ENCODE measurements at regions not wholly inside any gene's neighbourhood (a gene's known extent, or its start where the extent isn't known, plus 50 kb on each side); places are given as distances from the start of the nearest gene placed in this dataset.
"Not testable (repeated sequence)": the region's sequence is repeated elsewhere in the genome, so short reads cannot be mapped to it uniquely, and the experiment has no call there.

DNA sequence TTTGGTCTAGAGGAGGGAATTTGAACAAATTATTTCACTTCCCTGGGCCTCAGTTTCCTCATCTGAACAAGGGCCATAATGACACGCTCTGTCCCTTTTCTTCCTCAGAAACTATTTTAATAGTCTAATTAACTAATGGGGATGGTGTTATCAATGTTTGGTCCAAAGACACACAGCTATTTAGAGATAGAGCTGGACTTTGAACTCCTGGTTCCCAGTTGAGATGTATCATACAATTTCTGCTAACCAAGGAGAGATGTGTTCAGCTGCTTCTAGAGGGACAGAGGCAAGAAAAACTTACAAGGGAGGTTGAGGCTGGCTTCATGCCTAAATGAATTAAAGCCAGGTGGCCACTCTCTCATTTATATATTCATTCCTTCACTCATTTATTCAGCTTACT lies 90.6 kb upstream of the CLINT1 start:
- DNase-seq (ENCODE audit: low read depth, low spot score) = no peak

DNA sequence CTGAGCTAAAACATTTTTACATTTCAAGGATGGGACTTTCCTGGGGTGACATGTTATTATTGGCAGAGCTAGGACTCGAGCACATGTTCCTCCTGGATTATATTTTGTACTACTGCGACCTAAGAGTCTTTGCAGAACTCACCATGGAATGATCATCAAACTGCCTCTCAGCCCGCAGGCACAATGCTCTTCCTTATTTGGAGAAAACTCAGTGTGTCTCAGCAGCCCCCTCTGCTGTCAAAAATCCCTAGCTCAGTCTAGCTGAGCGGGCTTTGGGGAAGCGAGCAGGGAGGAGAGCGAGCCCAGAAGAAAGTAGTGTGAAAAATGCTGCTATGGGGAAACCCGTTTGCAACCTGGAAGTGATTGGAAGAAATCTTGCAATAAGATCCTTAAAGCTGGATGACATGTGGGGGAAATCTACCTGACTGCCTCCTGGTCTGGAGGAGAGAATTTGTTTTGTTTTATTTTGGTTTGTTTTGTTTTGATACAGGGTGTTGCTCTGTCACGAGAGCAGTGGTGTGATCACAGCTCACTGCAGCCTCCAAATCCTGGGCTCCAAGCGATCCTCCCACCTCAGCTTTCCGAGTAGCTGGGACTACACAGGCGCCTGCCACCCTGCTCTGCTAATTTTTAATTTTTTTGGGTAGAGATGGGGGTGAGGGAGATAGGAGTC lies 89.9 kb upstream of the CLINT1 start:
- DNase-seq (ENCODE audit: low read depth, low spot score) = peak; percentile 99

DNA sequence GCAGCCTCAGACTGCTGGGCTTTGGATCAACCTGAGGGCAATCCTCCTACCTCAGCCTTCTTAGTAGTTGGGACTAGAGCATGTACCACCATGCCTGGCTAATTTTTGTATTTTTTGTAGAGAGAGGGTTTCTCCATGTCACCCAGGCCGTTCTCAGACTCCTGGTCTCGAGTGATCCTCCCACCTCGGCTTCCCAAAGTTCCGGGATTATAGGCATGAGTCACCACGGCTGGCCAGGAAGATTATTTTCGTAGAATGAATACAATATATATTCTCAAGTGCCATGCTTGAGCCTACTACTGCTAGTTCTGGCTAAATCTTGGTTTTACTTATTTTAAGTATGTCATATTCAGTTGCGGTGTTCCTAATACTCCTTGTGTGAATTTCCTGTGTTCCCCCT lies 88.2 kb upstream of the CLINT1 start:
- no peak for DNase-seq (ENCODE audit: low read depth, low spot score)

DNA sequence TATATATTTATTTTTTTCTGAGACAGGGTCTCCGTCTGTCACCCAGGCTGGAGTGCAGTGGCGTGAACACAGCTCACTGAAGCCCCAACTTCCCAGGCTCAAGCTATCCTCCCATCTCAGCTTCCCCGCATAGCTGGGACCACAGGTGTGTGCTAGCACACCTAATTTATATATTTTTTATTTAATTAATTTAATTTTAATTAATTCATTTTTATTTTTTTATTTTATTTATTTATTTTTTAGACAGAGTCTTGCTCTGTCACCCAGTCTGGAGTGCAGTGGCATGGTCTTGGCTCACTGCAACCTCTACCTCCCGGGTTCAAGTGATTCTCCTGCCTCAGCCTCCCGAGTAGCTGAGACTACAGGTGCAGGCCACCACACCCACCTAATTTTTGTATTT lies 86.9 kb upstream of the CLINT1 start:
- DNase-seq (ENCODE audit: low read depth, low spot score) = not testable (repeated sequence)

DNA sequence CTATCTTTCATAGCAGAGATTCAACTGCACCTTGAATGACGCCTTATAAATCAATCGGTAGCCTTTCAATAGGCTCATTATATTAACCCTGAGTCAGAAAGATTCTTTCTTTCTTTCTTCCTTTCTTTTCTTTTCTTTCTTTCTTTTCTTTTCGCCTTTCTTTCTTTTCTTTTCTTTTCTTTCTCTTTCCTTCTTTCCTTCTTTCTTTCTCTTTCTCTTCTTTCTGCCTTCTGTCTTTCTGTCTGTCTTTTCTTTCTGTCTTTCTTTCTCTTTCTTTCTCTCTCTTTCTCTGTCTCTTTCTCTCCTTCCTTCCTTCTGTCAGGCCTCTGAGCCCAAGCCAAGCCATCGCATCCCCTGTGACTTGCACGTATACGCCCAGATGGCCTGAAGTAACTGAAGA lies 86.0 kb upstream of the CLINT1 start:
- DNase-seq (ENCODE audit: low read depth, low spot score) = no peak

DNA sequence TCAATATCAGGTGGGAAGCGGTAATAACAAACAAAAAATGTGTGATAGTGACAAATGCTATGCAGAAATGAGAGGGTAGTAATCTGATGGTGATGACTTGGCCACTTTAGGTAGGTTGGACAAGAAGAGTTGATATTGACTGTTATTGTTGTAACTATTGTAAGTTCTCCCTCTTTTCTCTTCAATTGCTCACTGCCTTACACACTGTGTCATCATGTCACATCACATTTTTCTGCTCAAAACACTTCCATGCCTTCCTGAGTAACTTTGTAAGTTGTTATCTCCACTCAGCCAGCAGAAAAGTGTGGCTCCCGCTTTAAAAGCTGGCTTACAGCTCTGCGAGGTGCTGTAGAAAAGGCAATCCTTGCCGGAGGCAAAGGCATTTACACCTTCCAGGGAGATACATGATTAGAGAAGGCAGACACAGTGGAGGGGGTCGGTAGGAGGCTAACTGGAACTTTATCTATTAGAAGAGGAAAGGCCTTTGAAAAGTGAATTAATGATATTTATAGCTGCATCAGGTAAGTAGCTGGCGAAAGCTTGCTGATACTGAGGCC lies 85.2 kb upstream of the CLINT1 start:
- peak; percentile 67 for DNase-seq (ENCODE audit: low read depth, low spot score)

DNA sequence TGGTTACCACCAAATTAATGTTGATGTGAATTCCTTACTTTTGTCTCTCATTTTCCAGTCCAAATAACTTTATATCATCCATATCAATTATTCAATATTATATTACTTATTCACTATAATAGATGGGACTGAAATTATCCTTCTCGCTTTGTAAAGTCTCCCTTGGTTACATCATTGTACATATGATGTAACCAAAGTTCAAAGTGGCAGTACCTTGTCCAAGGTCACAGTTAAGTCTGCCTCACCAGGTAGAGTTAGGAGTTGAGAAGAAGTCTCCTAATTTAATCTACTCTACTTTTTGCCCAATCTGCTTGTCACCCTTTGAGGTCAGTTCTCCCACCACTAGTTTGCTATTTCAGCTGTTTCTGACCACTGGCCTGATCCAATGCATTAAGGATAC lies 83.7 kb upstream of the CLINT1 start:
- no peak for DNase-seq (ENCODE audit: low read depth, low spot score)

DNA sequence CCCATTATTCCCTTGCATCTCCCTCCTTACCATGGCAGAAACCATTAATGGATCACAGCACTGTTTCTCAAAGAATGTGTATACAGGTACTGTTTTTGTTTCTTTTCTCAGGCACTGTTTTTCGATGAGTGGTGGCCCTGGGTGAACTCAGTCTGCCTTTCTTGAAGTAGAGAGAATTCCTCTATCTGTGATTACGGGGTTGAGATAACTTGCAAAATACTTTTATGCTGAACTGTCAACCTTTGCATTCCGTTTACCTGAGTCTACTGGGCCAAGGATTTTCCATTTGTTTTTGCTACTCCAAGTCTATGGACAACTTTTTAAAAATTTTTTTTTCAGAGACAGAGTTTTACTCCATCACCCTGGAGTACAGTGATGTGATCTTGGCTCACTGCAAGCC lies 82.7 kb upstream of the CLINT1 start:
- no peak for DNase-seq (ENCODE audit: low read depth, low spot score)

DNA sequence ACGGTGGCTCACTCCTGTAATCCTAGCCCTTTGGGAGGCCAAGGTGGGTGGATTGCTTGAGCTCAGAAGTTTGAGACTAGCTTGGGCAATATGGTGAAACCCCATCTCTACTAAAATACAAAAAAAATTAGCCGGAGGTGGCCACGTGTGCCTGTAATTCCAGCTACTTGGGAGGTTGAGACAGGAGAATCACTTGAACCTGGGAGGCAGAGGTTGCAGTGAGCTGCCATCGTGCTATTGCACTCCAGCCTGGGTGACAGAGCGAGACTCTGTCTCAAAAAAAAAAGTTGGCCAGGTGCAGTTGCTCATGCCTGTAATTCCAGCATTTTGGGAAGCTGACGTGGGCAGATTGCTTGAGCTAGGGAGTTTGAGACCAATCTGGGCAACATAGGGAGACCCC lies 79.2 kb upstream of the CLINT1 start:
- DNase-seq (ENCODE audit: low read depth, low spot score) = not testable (repeated sequence)

DNA sequence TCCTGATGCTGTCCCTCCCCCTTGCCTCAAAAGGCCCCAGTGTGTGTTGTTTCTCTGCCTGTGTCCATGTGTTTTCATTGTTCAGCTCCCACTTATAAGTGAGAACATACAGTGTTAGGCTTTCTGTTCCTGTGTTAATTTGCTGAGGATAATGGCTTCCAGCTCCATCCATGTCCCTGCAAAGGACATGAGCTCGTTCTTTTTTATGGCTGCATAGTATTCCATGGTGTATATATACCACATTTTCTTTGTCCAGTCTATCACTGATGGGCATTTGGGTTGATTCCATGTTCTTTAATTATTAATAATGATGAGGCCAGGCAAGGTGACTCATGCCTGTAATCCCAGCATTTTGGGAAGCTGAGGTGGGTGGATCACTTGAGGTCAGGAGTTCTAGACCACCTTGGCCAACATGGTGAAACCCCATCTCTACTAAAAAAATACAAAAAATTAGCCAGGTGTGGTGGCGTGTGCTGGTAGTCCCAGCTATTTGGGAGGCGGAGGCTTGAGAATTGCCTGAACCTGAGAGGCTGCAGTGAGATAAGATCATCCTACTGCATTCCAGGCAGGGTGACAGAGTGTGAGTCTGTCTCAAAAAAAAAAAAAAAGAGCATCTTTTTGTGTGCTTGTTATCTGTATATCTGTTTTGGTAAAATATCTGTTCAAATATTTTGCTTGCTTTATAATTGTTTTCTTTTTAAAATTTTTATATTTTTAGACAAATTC lies 78.0 kb upstream of the CLINT1 start:
- not testable (repeated sequence) for DNase-seq (ENCODE audit: low read depth, low spot score)

DNA sequence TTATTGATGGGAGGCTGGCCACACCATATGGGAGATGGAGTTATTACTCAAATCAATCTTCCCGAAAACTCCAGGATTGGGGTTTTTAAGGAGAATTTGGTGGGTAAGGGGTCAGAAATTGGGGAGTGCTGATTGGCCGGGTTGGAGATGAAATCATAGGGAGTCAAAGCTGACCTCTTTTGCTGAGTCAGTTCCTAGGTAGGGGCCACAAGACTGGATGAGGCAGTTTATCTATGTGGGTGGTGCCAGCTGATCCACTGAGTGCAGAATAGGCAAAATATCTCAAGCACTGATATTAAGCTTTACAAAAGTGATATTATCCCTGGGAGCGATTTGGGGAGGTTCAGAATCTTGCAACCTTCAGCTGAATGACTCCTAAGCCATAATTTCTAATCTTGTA lies 75.7 kb upstream of the CLINT1 start:
- no peak for DNase-seq (ENCODE audit: low read depth, low spot score)

DNA sequence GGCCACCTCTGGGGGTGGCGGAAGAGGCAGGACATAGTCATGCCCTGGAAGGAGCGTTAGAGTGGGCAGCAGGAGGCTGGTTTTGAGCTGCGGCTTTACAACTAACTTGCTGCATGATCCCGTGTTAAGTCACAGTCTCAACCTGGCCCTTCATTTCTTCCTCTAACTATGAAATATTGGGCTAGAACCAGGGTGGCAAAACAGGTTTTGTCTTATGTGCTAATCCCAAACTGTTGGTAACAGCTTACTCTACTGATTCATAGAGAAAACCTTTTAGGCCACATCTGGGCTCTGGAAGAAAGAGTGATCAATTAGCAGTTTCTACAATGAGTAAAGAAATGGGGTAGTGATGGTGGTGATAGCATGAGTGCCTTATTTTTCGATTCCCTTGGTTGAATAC lies 74.1 kb upstream of the CLINT1 start:
- DNase-seq (ENCODE audit: low read depth, low spot score) = no peak

DNA sequence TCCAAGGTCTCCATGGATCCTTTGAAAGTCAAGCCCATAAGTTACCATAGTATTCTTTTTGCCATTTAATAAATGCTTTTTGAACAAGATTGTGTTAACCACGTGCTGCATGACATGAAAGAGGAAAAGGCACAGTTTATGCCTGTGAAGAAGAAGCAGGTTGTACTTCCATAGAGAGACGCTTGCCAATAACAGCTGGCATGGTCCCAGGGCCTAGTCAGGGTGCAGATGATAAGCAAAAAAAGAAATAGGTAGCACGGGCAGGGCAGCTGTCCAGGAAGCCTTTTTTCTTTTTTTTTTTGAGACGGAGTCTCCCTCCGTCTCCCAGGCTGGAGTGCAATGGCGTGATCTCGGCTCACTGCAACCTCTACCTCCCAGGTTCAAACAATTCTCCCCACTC lies 71.8 kb upstream of the CLINT1 start:
- DNase-seq (ENCODE audit: low read depth, low spot score) = no peak

DNA sequence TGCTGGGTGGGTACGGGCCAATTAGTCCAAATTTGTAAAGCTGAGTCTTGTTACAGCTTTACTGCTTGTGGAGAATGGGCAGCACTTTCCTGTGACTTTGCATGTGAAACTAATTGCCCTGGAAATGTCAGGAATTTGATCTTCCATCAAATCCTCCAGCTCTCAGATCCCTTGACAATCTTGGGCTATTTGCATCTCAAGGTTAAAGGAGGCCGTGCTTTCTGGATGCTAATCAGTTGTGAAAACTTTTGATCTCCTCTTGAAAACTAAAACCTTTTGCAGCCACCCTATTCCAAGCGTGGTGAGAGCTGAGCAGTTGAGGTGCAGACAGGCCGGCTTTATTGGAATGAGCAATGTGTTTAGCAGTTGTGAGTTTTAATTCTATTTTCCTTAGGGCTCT lies 68.0 kb upstream of the CLINT1 start:
- peak; percentile 59 for DNase-seq (ENCODE audit: low read depth, low spot score)

DNA sequence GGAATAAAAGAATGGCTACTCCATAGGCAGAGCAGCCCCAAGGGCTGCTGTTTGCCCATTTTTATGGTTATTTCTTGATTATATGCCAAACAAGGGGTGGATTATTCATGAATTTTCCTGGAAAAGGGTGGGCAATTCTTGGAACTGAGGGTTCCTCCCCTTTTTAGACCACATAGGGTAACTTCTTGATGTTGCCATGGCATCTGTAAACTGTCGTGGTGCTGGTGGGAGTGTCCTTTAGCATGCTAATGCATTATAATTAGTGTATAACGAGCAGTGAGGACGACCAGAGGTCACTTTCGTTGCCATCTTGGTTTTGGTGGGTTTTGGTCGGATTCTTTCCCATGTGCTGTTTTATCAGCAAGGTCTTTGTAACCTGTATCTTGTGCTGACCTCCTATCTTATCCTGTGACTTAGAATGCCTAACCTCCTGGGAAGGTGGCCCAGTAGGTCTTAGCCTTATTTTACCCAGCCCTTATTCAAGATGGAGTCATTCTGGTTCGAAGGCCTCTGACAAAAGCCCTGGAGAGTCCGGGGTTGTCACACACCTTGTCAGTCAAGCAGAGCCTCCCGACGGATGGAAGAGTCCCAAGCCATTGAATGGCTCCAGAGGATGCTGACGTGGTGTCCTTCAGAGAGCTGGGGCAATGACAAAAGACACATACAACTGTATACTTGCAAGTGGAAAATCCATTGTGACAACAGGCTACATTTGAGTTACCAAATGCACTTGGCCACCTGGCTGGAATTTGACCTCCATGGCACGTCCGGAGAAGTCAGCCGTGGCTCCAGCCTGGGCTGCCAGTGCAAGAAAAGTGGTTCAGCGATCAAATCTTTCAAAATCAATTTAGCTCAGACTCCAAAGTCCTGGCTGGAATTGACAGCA lies 67.1 kb upstream of the CLINT1 start:
- DNase-seq (ENCODE audit: low read depth, low spot score) = peak; percentile 14

DNA sequence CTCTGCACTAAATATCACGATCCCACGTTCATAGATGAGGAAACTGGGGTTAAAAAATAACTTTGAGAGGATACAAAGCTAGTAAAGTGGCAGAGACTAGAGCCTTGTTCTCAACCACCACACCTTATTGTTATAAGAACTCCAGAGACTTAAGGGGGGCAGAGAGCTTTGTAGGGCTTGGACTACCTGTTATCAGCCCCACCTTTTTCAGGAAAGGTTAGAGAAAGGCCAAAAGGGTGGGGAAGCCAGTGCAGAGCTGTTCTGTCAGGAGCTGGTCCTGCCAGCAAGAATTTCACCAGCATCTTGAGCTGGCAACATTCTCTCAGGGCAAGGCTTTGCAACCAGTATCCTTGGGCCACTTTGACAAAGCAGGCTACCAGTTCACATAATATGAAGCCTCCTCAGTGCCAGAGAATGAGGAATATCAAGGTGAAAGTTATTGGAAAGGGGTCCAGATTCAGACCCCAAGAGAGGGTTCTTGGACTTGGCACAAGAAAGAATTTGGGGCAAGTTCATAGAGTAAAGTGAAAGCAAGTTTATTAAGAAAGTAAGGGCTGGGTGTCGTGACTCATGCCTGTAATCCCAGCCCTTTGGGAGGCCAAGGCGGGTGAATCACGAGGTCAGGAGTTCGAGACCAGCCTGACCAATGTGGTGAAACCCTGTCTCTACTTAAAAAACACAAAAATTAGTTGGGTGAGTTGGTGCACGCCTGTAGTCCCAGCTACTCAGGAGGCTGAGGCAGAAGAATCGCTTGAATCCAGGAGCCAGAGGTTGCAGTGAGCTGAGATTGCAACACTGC lies 66.2 kb upstream of the CLINT1 start:
- no peak for DNase-seq (ENCODE audit: low read depth, low spot score)

DNA sequence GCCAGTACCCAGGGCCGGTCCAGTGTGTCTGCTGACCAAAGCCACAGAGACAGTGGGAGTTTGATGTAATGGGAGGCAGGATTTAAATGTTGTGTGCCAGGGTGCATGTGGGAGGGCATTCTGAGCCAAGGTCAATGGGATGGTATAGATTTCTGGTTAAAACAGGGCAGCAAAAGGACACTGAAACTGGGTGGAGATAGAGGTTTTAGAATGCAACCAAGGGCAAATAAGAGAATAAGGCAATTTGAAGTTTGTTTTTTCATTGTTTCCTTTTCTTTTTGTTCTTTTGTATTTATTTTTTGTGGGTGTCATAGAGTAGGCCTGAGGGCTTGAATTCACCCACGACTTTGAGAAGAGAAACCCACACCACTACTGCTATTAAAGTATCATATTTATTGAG lies 65.5 kb upstream of the CLINT1 start:
- DNase-seq (ENCODE audit: low read depth, low spot score) = no peak

DNA sequence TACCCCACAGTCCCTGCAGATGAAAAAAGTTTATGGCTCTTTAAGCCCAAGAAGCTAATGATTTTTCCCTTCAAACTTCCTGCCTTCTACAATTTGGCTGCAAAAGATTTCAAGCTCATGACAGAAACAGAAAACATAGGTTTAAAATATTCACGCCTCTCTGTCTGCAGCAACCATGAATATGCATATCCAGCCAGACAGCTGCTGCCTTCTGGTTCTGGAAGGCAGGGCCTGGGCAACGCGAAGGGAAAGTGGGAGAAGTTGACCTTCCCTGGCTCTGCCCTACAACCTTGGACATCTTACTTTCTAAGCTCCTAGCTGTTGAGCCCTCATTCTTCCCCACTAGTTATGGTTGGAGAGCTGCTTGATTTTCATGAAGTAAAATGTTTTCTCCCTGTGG lies 64.8 kb upstream of the CLINT1 start:
- no peak for DNase-seq (ENCODE audit: low read depth, low spot score)

DNA sequence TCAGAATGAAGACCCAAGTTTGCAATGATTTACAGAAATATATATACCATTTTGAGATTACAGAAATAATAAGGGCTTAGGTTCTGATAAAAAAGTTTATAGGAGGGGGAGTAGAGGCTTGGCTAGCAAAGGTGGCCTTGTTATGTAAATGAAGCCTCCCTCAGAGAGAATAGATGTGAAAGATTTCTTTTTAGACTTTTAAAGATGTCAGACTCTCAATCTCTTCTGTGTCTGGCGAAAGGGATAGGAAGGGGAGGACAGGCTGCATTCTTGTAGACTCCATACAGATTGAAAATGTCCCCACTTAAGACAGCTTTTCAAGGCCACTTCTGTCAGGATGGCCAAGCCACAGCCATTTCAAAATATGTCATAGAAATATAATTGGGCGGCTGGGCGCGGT lies 63.1 kb upstream of the CLINT1 start:
- no peak for DNase-seq (ENCODE audit: low read depth, low spot score)

DNA sequence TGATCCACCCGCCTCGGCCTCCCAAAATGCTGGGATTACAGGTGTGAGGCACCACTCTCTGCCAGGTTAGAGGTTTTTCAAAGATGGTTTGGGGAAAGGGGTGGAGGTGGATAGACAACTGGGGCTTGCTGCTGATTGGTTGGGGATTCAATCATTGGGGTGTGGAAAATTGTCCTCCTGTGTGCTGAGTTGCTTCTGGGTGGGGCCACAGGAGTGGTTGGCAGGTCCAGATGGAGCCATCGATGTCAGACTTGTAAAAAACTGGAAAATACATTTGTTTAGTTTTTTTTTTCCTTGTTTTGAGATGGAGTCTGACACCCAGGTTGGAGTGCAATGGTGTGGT lies 61.9 kb upstream of the CLINT1 start:
- no peak for DNase-seq (ENCODE audit: low read depth, low spot score)

Measured in ELF-1 (cell line).